IMR-90 (cell line): ENCODE measurements at regions not wholly inside any gene's neighbourhood (a gene's known extent, or its start where the extent isn't known, plus 50 kb on each side); places are given as distances from the start of the nearest gene placed in this dataset.

Experiments
- CEBPB ChIP-seq: IDR thresholded peaks from 2 replicates; pipeline ENCODE4 v1.6.1; 2012; ENCODE audit warnings: low read depth, low read length, improper control_type of control experiment
- CHD1 ChIP-seq: IDR thresholded peaks from 2 replicates; pipeline ENCODE4 v1.6.1; 2012; ENCODE audit warnings: low read depth, low read length, improper control_type of control experiment
- MAFK ChIP-seq: IDR thresholded peaks from 2 replicates; pipeline ENCODE4 v1.6.1; 2012; ENCODE audit warnings: low read depth, low read length, improper control_type of control experiment
- MXI1 ChIP-seq: IDR thresholded peaks from 2 replicates; pipeline ENCODE4 v1.6.1; 2012; ENCODE audit warnings: low read depth, mild to moderate bottlenecking, low read length, moderate library complexity, borderline replicate concordance
- NFE2L2 ChIP-seq: fragments of 150-350 bp; IDR thresholded peaks from 2 replicates; pipeline ENCODE4 v1.6.1; 2016; ENCODE audit warnings: low read depth, mild to moderate bottlenecking, low read length
- POLR2A ChIP-seq: IDR thresholded peaks from 2 replicates; pipeline ENCODE4 v1.6.1; 2012; ENCODE audit warnings: mild to moderate bottlenecking, low read depth, low read length
- RAD21 ChIP-seq: IDR thresholded peaks from 2 replicates; pipeline ENCODE4 v1.6.1; 2012; ENCODE audit warnings: low read length, improper control_type of control experiment
- RCOR1 ChIP-seq: IDR thresholded peaks from 2 replicates; pipeline ENCODE4 v1.6.1; 2012; ENCODE audit warnings: mild to moderate bottlenecking, low read length, improper control_type of control experiment; ENCODE audit not compliant: insufficient replicate concordance
- RFX5 ChIP-seq: IDR thresholded peaks from 2 replicates; pipeline ENCODE4 v1.8.0; 2012; ENCODE audit warnings: low read depth, mild to moderate bottlenecking, low read length, moderate library complexity
- SMC3 ChIP-seq: fragments of 150-350 bp; IDR thresholded peaks from 2 replicates; pipeline ENCODE4 v1.6.1; 2016; ENCODE audit warnings: low read depth, mild to moderate bottlenecking, antibody characterized with exemption, low read length, moderate library complexity
- TF ChIP-seq, protein P1 (sequence below): conservative IDR thresholded peaks from 2 replicates; pipeline ENCODE4 v1.5.1; 2012; ENCODE audit warnings: mild to moderate bottlenecking, low read depth, low read length, improper control_type of control experiment
- TF ChIP-seq, protein P2 (sequence below): fragments of 150-350 bp; IDR thresholded peaks from 2 replicates; pipeline ENCODE4 v1.6.1; 2017; ENCODE audit warnings: mild to moderate bottlenecking, antibody characterized with exemption, low read length, low read depth
- TF ChIP-seq, protein P3 (sequence below): fragments of 150-350 bp; IDR thresholded peaks from 2 replicates; pipeline ENCODE4 v1.6.1; 2016; ENCODE audit warnings: low read depth, mild to moderate bottlenecking, low read length, moderate library complexity, borderline replicate concordance

DNA sequence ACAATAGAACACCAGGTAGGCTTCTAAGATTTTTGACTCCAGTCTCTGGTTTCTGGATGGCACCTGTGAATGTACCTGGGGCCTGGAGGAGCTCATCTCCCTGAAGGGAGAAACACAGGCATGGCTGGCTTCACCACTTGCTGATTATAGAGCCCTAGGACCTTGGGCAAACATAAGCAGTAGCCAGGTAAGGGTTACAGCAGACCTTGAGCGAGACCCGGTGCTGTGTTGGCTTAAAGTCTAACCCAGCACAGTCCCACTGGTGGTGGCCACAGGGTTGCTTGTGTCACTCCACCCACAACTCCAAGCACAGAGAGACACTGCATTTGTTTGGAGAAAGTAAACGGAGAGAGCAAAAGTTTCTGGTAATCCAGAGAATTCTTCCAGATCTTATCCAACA is 104.7 kb upstream of the SPOPL start:
- TF ChIP-seq, protein P1, sequence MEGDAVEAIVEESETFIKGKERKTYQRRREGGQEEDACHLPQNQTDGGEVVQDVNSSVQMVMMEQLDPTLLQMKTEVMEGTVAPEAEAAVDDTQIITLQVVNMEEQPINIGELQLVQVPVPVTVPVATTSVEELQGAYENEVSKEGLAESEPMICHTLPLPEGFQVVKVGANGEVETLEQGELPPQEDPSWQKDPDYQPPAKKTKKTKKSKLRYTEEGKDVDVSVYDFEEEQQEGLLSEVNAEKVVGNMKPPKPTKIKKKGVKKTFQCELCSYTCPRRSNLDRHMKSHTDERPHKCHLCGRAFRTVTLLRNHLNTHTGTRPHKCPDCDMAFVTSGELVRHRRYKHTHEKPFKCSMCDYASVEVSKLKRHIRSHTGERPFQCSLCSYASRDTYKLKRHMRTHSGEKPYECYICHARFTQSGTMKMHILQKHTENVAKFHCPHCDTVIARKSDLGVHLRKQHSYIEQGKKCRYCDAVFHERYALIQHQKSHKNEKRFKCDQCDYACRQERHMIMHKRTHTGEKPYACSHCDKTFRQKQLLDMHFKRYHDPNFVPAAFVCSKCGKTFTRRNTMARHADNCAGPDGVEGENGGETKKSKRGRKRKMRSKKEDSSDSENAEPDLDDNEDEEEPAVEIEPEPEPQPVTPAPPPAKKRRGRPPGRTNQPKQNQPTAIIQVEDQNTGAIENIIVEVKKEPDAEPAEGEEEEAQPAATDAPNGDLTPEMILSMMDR: no peak
- no peak for TF ChIP-seq POLR2A
- TF ChIP-seq MAFK: no peak
- no peak for TF ChIP-seq RFX5
- no peak for TF ChIP-seq RAD21
- TF ChIP-seq, protein P2, sequence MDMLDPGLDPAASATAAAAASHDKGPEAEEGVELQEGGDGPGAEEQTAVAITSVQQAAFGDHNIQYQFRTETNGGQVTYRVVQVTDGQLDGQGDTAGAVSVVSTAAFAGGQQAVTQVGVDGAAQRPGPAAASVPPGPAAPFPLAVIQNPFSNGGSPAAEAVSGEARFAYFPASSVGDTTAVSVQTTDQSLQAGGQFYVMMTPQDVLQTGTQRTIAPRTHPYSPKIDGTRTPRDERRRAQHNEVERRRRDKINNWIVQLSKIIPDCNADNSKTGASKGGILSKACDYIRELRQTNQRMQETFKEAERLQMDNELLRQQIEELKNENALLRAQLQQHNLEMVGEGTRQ: no peak
- no peak for TF ChIP-seq MXI1
- TF ChIP-seq, protein P3, sequence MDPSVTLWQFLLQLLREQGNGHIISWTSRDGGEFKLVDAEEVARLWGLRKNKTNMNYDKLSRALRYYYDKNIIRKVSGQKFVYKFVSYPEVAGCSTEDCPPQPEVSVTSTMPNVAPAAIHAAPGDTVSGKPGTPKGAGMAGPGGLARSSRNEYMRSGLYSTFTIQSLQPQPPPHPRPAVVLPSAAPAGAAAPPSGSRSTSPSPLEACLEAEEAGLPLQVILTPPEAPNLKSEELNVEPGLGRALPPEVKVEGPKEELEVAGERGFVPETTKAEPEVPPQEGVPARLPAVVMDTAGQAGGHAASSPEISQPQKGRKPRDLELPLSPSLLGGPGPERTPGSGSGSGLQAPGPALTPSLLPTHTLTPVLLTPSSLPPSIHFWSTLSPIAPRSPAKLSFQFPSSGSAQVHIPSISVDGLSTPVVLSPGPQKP: no peak
- TF ChIP-seq SMC3: no peak
- TF ChIP-seq RCOR1: no peak
- TF ChIP-seq NFE2L2: no peak
- no peak for TF ChIP-seq CHD1
- no peak for TF ChIP-seq CEBPB
